HG02678 (cell line): ENCODE measurements at regions not wholly inside any gene's neighbourhood (a gene's known extent, or its start where the extent isn't known, plus 50 kb on each side); places are given as distances from the start of the nearest gene placed in this dataset.

Experiments used
- ATAC-seq: cut with Tn5 transposase; IDR thresholded peaks from one replicate; pipeline ENCODE4 v1.9.1; 2021; ENCODE audit warnings: mild to moderate bottlenecking, moderate library complexity; ENCODE audit not compliant: unreplicated experiment

DNA sequence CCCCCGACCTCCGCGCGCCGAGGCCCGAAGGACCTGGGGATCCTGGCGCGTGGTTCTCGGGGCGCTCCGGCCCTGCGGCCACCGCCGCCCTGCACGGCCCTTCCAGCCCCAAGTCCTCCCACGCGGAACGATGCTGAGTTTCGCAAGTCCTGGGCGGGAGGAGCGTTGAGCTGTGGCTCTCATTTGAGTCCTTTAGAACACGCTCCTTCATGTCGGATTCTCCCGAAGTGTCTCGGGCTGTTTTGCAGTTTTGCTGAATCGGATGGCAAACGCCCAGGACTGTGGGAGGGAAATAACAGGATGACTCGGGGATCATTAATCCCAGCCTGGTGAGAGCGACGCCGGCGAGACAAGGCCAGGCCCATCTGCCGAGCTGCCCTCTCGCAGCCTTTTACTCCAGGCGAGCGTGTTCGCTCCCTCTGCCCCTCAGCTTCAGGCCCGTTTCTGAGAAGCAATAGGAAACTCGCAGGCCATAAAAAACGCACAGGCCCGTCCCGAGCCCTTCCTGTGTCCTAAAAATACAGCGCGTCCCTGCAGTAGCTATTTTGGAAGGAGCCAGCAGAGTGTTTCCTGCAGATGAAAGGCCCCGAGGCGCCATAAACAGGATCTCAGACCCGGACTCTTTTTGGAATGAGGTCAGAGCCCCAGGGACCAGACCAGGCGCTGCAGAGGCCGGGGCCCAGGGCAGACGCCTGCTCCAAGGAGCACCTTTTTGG, 153.5 kb downstream of the DLL1 start:
- ATAC-seq = no peak

DNA sequence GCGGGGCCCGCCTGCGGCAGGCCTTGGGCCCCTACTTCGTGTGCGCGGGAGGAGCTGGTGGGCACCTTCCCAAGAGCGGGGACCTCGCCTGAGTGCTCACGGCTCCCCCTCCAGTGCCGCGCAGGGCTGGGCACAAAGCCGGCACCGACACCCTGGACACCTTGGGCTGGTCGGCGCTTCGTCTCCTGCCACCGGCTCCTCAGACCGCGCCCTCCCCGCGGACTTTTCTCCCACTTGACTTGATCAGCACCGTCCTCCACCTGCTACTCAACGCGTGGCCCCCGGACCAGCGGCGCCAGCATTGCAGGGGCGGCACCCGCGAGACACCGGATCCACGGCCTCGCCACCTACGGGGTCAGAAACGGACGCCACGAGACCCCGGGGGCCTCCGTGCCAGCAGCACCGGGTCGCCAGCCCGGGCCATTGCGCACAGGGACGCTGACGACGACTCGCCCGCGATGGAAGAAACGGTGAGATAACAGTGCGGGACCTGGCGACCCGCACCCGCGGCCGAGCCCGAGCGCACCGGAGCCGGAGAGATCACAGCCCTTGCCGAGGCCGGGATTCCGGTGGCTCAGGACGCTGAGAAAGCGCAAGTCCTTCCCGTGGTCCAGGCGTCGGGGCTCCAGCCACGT, 154.2 kb downstream of the DLL1 start:
- ATAC-seq = no peak

DNA sequence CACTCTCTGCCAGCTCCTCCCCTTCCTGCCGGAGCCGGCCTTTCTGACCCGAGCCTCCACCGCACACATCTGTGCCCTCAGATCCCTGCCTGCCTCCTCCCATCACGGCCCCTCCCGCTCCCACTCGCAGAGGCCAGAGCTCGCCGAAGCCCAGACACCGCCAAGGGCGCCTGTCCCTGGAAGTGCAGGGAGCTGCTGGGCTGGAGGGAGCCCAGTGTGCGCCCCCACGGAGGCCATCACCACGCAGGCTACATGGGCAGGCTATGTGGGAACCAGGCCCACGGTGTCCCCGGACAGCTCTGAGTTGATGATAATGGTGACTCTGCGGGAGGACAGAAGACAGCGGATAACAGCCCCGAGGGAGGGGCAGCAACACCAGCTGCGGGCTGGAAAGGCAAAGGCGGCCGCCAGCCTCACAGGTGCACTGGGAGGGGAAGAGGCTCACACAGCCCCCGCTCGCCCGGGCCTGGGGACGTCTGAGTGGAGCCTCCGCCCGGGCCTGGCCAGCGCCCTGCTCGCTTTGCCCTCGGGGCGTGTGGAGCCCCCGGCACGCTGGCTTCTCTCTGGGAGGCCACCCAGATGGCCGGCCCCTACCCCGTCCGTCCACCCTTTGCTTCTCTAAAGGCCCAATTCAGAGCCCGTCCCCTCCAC, 154.9 kb downstream of the DLL1 start:
- ATAC-seq = no peak

DNA sequence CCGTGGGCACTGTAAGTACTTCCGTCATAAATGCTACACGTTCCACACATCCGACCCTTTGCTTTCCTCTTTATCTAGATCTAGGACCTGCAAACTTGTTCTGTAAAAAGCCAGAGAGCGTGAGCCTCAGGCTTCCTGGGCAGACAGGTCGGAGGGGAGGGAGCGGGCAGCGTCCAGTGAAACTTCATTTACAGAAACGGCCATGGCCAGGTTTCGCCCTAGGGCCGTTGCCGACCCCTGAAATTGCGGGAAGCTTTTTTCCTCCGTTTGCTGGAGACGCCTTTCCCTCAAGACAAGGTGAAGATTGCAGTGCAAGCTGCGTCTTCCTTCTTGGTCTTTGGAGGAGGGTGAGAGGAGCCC, 155.4 kb downstream of the DLL1 start:
- ATAC-seq = no peak

DNA sequence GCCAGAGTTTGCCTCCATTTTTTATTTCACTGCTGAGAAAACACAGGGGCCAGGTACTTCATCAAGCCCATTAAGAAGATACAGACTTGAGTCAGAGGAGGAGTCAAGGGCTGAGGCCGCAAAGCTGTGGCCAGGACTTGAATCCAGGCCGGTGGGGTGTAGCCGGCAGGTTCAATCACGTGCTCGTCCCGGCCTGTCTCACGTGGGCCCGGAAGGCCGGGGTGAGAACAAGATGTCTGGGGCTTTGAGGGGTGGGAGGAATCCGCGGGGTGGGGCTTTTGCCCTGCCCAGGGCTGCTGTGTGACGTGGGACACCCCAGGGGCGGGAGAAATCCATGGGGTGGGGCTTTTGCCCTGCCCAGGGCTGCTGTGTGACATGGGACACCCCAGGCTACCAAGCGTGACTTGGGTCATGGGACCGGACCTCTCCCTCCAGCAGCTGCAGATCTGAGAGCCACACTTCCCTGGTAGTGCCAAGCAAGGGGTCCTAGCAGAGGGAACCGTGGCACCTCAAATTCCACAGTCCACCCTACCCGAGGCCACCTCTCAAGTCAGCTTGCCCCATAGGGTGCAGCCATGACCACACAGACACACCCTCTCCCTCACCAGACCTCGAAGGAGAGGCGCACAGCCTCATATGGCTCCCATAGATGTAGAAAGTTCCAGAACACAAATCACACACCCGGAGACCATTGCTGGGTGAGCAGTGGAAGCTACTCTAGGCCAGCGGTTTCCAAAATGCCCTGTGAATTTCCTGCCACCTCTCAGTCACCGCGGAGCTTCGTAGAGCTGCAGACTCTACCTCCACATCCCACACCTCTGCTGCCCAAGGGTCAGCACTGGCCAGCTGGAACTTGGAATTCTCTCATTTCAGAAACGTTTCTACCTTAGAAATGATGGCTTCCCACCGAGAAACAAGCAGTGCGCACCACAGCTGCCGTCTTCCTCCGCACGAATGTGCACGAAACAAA, 156.1 kb downstream of the DLL1 start:
- no peak for ATAC-seq

DNA sequence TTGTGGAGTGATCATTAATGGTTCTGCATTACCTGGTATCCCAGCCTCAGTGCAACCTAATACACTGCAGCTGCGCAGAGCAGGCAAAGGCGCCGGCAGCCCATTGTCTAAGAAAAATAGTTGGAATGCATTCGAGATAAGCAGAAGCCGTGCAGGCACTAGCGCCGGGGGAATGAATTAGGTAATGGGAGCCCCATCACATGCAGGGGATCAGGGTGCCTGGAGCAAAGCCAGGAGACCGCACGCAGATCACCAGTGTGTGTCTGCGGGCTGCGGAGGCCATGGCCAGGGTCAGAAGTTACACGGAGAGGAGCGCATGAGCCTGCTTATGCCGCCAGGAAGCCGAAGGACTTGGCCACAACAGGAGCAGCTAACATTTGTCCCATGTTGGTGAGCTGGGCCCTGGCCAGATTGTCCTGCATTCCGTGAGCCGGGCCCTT, 156.8 kb downstream of the DLL1 start:
- ATAC-seq = no peak

DNA sequence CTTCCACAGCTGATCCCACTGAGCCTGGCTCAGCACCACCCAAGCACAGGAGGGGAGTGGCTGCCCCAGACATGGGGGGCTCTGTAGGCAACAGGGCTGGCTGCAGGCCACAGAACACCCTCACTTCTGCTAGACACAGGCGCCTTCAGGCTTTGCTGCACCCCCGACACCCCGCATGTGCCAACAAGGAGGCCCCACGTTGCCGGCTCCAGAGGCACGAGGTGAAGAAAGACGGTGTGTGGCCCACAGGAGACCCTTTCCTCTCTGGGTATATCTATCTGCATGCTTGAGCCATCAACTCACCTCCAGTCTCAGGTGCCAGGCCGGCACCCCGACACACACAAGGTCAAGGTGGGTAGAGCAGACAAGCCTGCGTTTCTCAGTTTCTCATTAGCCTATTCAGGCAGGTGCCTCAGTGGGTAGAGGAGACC, 158.3 kb downstream of the DLL1 start:
- ATAC-seq = no peak

DNA sequence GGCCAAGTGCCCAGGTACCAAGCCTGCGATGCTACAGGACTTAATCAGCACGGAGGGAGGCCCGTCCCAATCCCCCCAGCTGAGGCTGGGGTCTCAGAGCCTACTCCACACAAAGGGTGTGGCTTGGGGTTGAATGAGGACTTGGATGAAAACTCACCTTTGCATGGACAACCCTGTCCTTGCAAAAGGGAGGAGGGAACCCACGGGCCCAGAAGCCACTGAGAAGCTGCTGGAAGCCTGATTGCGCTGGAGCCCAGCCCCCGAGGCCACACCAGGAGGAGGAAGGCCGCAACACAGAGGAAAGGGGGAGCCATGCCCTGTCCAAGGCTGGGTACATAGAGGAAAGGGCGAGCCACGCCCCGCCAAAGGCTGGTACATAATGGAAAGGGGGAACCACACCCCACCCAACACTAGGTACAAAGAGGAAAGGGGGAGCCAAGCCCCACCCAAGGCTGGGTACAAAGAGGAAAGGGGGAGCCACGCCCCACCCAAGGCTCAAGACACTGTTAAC, 158.8 kb downstream of the DLL1 start:
- ATAC-seq = no peak

DNA sequence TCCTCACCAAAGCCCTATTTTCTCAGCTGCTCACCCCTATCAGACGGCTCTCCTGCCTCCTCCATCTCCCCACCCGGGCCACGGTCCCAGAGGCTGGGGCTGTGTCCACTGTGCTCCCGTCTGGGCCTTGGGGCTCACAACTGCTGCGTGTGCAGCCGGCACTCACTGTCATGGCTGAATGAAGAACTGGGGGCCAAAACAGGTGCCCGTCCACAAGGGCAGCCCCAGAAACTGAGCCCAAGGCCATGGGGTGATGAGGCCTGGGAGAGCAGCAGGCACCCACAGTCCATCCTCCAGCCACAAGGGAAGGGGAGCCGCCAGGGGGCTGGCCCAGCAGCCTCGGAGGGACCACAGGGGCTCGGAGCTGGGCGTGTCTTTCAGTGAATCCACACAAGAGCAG, 159.5 kb downstream of the DLL1 start:
- no peak for ATAC-seq

DNA sequence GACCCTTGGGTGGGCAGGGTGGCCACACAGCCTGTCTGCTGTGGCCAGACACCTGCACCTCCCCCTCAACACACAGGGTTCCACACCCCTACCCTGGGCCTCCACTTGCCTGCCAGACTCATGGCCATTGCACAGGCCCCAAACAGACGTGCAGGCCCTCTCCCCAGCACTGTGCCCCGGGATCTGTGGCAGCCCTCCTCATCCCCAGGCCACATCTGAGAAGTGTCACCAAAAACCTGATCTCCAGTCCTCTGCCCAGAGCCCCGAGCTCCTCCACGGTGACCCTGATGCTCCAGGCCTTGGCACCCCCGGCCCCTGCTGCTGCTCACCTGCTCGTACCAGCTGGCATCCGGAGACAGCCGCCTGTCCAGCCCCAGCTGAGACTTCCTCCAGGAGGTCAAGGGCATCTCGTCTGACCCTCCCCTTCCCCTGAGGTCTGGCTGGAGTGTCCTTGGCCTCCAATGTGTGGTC, 160.1 kb downstream of the DLL1 start:
- no peak for ATAC-seq

DNA sequence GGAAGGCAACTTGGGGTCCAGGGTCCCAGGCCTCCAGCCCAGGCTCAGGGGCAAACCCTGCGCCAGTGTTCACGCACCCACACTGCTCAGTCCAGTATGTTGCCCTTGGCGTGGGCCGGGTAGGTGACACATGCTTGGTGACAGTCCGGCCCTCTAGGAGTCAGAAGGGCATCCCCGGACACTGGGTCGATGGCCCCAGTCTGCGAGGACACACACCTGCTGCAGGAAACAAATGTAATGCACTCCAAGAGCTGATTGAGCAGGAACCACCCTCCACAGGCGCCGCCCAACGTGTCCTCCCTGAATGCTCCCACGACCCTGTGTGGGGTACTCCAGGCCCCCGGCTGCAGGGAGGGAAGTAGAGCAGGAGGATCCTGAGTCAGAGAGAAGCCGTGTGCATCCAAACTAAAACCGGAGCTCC, 160.7 kb downstream of the DLL1 start:
- ATAC-seq = no peak

DNA sequence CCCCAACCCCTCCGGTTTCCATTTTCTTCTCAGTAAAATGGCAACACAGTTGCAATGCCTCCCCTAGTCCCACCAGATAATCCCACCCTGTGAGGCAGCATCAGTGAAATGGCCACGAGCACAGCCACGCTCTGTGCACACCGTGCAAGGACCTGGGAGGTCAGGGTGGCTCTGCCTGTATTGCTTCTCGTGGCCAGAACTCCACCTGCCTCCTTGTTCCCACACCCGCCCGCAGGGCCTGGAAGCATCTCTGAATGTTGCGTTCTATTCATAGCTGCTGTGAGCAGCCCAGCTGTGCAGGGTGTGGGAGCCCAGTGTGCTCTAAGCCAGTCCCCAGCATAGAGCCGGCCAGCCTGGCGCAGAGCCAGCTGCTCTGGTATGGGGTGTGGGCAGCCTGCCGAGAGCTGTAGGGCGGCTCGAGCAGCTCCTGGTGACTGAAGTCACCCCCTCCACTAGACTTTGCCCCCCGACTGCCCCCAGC, 161.1 kb downstream of the DLL1 start:
- ATAC-seq = no peak

DNA sequence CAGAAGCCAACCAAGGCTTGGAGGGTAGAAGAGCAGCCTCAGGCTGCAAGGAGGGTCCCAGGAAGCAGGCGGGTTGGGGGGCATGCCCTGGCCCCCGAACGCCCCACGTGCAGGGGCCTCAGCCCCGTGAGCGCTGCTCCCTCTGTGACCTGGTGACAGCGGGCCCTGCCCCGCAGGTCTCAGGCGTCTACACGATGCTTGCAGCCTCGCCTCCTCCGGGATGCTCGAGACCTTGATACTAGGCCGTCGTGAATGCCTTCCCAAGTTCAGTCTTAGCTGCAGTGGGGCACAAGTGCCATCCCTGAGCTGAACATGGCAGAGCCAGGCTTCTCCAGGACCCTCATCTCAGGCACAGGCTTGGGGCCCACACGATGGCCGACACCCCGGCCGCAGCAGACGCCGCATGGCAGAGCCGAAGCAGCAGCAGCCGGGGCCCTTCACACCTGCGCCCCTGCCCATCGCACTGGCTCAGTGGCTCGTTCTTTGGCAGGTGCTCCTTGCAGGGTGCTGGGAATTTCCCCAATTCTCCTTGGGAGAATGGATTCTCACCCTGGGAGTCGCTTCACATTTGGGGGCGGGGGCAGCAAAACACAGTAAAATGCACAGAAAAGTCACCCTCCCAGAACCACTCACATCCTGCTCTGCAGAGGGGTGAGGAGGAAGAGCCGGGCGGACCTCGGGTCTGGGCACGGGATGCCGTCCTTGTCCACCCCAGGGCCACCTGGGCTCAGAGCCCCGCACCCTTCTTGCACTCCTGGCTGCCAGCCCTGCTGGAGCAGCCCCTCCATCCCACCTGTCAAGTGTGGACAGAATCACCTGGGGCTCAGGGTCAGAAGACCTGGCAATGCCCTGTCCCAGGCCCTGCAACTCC, 161.8 kb downstream of the DLL1 start:
- ATAC-seq = no peak

DNA sequence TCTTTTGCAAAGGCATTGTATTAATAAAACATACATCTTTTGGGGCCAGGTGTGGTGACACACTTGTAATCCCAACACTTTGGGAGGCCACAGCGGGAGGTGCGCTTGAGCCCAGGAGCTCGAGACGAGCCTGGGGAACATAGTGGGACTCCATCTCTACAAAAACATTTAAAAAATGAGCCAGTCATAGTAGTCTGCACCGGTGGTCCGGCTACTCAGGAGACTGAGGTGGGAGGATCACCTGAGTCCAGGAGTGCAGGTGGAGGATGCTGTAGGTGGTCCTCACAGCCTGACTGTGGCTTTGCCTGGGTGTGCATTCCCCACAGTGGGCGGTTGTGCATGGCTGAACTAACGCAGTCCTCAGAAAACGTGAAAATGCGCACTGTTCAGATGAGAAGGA, 162.5 kb downstream of the DLL1 start:
- ATAC-seq = no peak

DNA sequence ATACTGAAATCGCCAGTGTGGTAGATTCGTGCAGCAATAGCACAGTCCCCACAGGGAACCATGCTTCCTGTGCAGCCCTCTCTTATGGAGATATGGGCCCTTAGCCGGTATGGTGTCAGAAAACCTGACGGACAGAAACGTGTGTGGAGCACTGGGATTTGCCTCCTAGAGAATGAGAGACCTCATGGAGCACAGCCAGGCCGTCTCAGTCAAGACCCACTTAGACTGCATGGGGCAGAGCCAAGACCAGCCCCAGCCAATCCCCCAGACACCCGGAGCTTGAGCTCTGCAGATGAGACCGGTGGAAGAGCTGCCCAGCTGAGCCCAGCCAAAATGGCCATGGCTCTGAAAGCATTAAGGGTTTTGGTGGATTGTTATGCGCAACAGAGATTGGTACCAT, 163.7 kb downstream of the DLL1 start:
- ATAC-seq = no peak

DNA sequence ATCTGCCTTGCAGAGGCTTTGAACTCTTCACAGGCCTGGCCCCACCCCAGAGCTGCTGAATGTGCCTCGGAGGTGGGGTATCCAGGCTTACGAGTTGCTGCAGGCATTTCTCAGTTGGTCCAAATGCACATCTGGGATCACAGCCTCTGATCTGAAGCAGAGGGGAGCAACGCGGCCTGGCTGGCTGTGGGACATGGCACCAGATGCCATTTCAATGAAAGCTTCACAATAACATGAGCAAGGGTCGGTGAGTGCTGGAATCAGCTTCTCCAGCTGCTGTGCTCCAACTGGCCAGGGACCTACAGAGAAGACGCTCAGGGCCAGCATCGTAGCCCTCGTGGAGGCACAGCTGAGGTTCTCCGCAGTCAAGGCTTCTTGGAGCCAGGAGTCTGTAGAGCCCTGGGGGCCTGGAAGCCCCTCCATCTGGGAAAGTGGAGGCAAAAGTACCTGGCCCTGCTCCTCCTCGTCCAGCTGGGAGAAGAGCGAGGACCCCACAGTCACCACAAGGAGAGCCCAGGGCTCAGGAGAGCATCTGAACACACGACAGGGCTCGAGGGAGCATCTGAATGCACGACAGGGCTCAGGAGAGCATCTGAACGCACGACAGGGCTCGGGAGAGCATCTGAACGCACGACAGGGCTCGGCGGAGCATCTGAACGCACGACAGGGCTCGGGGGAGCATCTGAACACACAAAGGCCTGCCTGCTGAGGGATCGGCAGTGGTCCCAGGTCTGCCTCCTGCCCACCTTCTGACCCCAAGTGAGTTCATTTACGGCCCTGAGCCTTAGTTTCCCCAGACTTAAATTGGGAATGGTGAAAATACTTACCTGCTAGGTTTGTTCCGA, 165.2 kb downstream of the DLL1 start:
- no peak for ATAC-seq

DNA sequence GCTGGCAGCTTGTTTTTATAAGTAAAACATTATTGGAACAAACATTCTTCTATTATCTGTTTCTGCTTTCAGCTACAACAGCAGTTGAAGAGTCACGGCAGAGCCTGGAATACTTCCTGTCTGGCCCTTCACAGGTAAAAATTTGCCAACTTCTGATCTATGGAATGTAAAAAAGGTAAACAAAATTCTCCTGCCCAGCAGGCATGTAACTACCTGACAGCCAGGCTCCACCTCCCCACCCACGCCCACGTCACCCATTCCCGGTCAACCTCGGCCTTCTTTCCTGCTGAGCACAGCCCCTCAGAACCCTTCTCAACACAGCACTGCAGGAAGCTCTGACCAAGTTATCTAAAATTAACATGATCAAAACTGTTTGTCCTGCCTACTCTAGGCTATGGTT, 166.0 kb downstream of the DLL1 start:
- no peak for ATAC-seq

DNA sequence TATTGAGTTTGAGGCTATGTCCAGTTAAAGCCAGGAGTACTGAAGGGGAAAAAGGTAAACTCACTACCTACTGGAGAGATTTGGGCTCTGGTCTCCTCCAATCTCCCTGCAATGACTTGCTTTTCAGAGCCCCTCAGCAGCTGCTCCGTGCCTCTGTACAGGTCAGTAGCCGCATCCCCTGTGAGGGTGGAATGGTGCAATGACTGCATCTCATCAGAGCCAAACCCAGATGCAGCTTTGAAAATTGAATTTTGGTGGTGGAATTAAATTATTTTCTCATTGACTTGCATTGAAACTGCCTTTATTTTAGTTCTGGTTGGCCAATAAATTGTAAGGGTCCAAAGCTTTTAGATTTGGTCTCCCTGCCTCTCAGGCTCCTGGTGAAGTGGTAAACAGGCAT, 166.7 kb downstream of the DLL1 start:
- no peak for ATAC-seq

DNA sequence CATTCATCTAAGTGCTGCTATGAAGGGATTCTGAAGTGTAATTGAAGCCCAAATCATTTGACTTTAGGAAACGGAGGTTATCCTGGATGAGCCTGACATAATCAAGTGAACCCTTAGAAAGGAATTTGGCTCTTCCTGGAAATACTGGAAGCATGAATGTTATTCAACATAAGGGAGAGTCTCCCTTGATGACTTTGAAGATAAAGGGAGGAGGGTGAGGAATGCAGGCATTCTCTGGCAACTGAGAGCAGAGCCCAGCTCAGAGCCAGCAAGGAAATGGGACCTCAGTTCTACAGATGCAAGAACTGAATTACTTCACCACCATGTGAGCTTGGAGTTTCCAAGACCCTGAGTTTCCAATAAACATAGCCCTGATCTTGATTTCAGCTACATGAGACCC, 168.2 kb downstream of the DLL1 start:
- no peak for ATAC-seq
